ENCODE measurements at regions not wholly inside any gene's neighbourhood (a gene's known extent, or its start where the extent isn't known, plus 50 kb on each side); places are given as distances from the start of the nearest gene placed in this dataset.
"Not testable (repeated sequence)": the region's sequence is repeated elsewhere in the genome, so short reads cannot be mapped to it uniquely, and the experiment has no call there.

- peak; percentile 43 for DNase-seq (ENCODE audit: low read depth)
Measured at GRCh38 chr10:118870467-118871243, 115.9 kb upstream of the CACUL1 start.

GRCh38 chr10:118871244-118871865, 116.6 kb upstream of the CACUL1 start:
- DNase-seq (ENCODE audit: low read depth), result no peak

- DNase-seq (ENCODE audit: low read depth), result peak; percentile 31
Measured at GRCh38 chr10:118873091-118873737, 118.4 kb upstream of the CACUL1 start.

- DNase-seq (ENCODE audit: low read depth), result peak; percentile 61
Measured at GRCh38 chr10:118873738-118874105, 119.0 kb upstream of the CACUL1 start.

GRCh38 chr10:118874171-118874570, 119.4 kb upstream of the CACUL1 start:
- DNase-seq (ENCODE audit: low read depth), result no peak

GRCh38 chr10:118875087-118875486, 120.3 kb upstream of the CACUL1 start:
- DNase-seq (ENCODE audit: low read depth), result peak; percentile 78

- no peak for DNase-seq (ENCODE audit: low read depth)
Measured at GRCh38 chr10:118882741-118883140, 128.0 kb upstream of the CACUL1 start.

- DNase-seq (ENCODE audit: low read depth), result no peak
Measured at GRCh38 chr10:118892255-118892654, 137.3 kb upstream of the NANOS1 start.

GRCh38 chr10:118894891-118895290, 134.6 kb upstream of the NANOS1 start:
- not testable (repeated sequence) for DNase-seq (ENCODE audit: low read depth)

- no peak for DNase-seq (ENCODE audit: low read depth)
Measured at GRCh38 chr10:118900617-118901016, 128.9 kb upstream of the NANOS1 start.

- DNase-seq (ENCODE audit: low read depth), result no peak
Measured at GRCh38 chr10:118901380-118901779, 128.1 kb upstream of the NANOS1 start.

GRCh38 chr10:118901906-118902305, 127.6 kb upstream of the NANOS1 start:
- DNase-seq (ENCODE audit: low read depth), result no peak

GRCh38 chr10:118902656-118903055, 126.9 kb upstream of the NANOS1 start:
- not testable (repeated sequence) for DNase-seq (ENCODE audit: low read depth)

GRCh38 chr10:118903251-118903650, 126.3 kb upstream of the NANOS1 start:
- no peak for DNase-seq (ENCODE audit: low read depth)

- DNase-seq (ENCODE audit: low read depth), result no peak
Measured at GRCh38 chr10:118903691-118904090, 125.8 kb upstream of the NANOS1 start.

GRCh38 chr10:118904286-118904685, 125.2 kb upstream of the NANOS1 start:
- no peak for DNase-seq (ENCODE audit: low read depth)

- no peak for DNase-seq (ENCODE audit: low read depth)
Measured at GRCh38 chr10:118907051-118907450, 122.5 kb upstream of the NANOS1 start.

GRCh38 chr10:118908557-118909256, 120.8 kb upstream of the NANOS1 start:
- no peak for DNase-seq (ENCODE audit: low read depth)

- DNase-seq (ENCODE audit: low read depth), result no peak
Measured at GRCh38 chr10:118910702-118911101, 118.8 kb upstream of the NANOS1 start.

- peak; percentile 56 for DNase-seq (ENCODE audit: low read depth)
Measured at GRCh38 chr10:118911363-118911762, 118.2 kb upstream of the NANOS1 start.

GRCh38 chr10:118912961-118913600, 116.4 kb upstream of the NANOS1 start:
- DNase-seq (ENCODE audit: low read depth), result no peak
